H1 (cell line): ENCODE measurements at regions not wholly inside any gene's neighbourhood (a gene's known extent, or its start where the extent isn't known, plus 50 kb on each side); places are given as distances from the start of the nearest gene placed in this dataset.

ENCODE experiments used
- CTCF ChIA-PET: fragments of 300-600 bp; sonication (Branson Sonifier 250); formaldehyde crosslinking; loops from one replicate; lab custom pipeline; 2021; ENCODE audit not compliant: partially characterized antibody; lab: Charles Lee
- POLR2A ChIA-PET: fragments of 300-600 bp; sonication (Branson Sonifier 250); formaldehyde crosslinking; loops from one replicate; lab custom pipeline; 2021; ENCODE audit warnings: inconsistent platforms; ENCODE audit not compliant: partially characterized antibody; lab: Charles Lee
- DNase-seq, 2 experiments: peaks; one replicate each; pipeline versions ENCODE4 v3.0.0 to v3.0.0-alpha.2; 2010 to 2022; ENCODE audit warnings: low spot score in 2 of 2, low read depth in 1 of 2, mixed read lengths in 1 of 2
- FAIRE-seq: peaks from 2 replicates; lab custom pipeline; 2011; peaks lifted over from hg19 to GRCh38; lab: Jason Lieb, UNC
- H2AFZ ChIP-seq: 2 replicates; pipeline ENCODE4 v1.8.1; 2012; ENCODE audit warnings: low read length, inconsistent platforms
- H2AK5ac ChIP-seq: 2 replicates; pipeline ENCODE4 v1.6.1; 2013; ENCODE audit warnings: low read depth, low read length
- H2BK120ac ChIP-seq: replicated peaks from 2 replicates; pipeline ENCODE3; 2013; ENCODE audit warnings: low read depth, low read length, inconsistent platforms
- H2BK12ac ChIP-seq: 2 replicates; pipeline ENCODE4 v1.6.1; 2013; ENCODE audit warnings: low read depth, low read length
- H2BK15ac ChIP-seq: 2 replicates; pipeline ENCODE4 v1.6.1; 2013; ENCODE audit warnings: low read length
- H2BK20ac ChIP-seq: 2 replicates; pipeline ENCODE4 v1.6.1; 2013; ENCODE audit warnings: low read length
- H2BK5ac ChIP-seq: 2 replicates; pipeline ENCODE4 v1.6.1; 2013; ENCODE audit warnings: low read depth, low read length
- H3K14ac ChIP-seq: 2 replicates; pipeline ENCODE4 v1.6.1; 2013; ENCODE audit warnings: inconsistent platforms; ENCODE audit not compliant: insufficient read length
- H3K18ac ChIP-seq: 2 replicates; pipeline ENCODE4 v1.6.1; 2013; ENCODE audit warnings: low read length; ENCODE audit errors: extremely low read depth
- H3K23ac ChIP-seq: 2 replicates; pipeline ENCODE4 v1.6.1; 2013; ENCODE audit warnings: inconsistent platforms; ENCODE audit not compliant: insufficient read length
- H3K23me2 ChIP-seq: 2 replicates; pipeline ENCODE4 v1.6.1; 2013; ENCODE audit warnings: low read depth, low read length
- H3K27ac ChIP-seq: 2 replicates; pipeline ENCODE4 v1.6.1; 2011; ENCODE audit warnings: low read depth, low read length, inconsistent platforms
- H3K27me3 ChIP-seq, 4 experiments: replicated peaks in 1 of 4; 1 replicate in 1 of 4; 2 replicates in 3 of 4; pipeline versions ENCODE4 v1.6.1 to v1.8.1; 2011 to 2013; ENCODE audit warnings: low read length in 3 of 4, mild to moderate bottlenecking in 3 of 4, inconsistent platforms in 2 of 4, mixed read lengths in 2 of 4, moderate library complexity in 1 of 4; ENCODE audit not compliant: control insufficient read depth in 3 of 4, insufficient read depth in 3 of 4; ENCODE audit errors: extremely low read depth in 1 of 4
- H3K36me3 ChIP-seq, 4 experiments: 2 replicates each; pipeline versions ENCODE4 v1.6.1 to v1.8.1; 2011 to 2013; ENCODE audit warnings: mild to moderate bottlenecking in 4 of 4, low read length in 3 of 4, moderate library complexity in 2 of 4, control low read depth in 1 of 4, inconsistent platforms in 1 of 4; ENCODE audit not compliant: insufficient read depth in 4 of 4, control insufficient read depth in 2 of 4
- H3K4ac ChIP-seq: replicated peaks from 2 replicates; pipeline ENCODE3; 2013; ENCODE audit warnings: low read length, low read depth, mixed read lengths, inconsistent platforms; ENCODE audit not compliant: insufficient read length
- H3K4me1 ChIP-seq, 4 experiments: replicated peaks in 1 of 4; 1 replicate in 1 of 4; 2 replicates in 3 of 4; pipeline versions ENCODE4 v1.6.1 to v1.8.1; 2011 to 2013; ENCODE audit warnings: low read length in 3 of 4, inconsistent platforms in 2 of 4, mixed read lengths in 1 of 4; ENCODE audit not compliant: insufficient read depth in 4 of 4, control insufficient read depth in 3 of 4
- H3K4me2 ChIP-seq, 2 experiments: 2 replicates each; pipeline versions ENCODE4 v1.6.1 to v1.8.1; 2011 to 2013; ENCODE audit warnings: low read depth in 2 of 2, low read length in 2 of 2, control low read depth in 1 of 2, inconsistent platforms in 1 of 2, mild to moderate bottlenecking in 1 of 2; ENCODE audit not compliant: insufficient read depth in 1 of 2
- H3K4me3 ChIP-seq, 4 experiments: fragments of 200-600, 300-600 bp in 1 of 4; sonication (generic), shearing (Covaris generic), sonication (Bioruptor Twin) in 1 of 4; 2 replicates each; pipeline versions ENCODE4 v1.5.1 to v1.8.1; 2011 to 2016; ENCODE audit warnings: low read length in 4 of 4, low read depth in 3 of 4, control low read depth in 2 of 4, inconsistent platforms in 2 of 4, mild to moderate bottlenecking in 2 of 4, mixed read lengths in 1 of 4, moderate library complexity in 1 of 4; ENCODE audit not compliant: insufficient read depth in 2 of 4; ENCODE audit errors: extremely low read depth in 1 of 4
- H3K56ac ChIP-seq: replicated peaks from 2 replicates; pipeline ENCODE3; 2013; ENCODE audit warnings: low read depth, mild to moderate bottlenecking, mixed read lengths, low read length, inconsistent platforms; ENCODE audit not compliant: insufficient read length
- H3K79me1 ChIP-seq: 2 replicates; pipeline ENCODE4 v1.6.1; 2013; ENCODE audit warnings: low read depth, low read length, control low read depth
- H3K79me2 ChIP-seq, 2 experiments: 2 replicates each; pipeline versions ENCODE4 v1.6.1 to v1.8.1; 2012 to 2013; ENCODE audit warnings: low read length in 2 of 2, mild to moderate bottlenecking in 2 of 2, inconsistent platforms in 1 of 2; ENCODE audit not compliant: insufficient read depth in 2 of 2, control insufficient read depth in 1 of 2
- H3K9ac ChIP-seq, 4 experiments: replicated peaks in 1 of 4; 1 replicate in 1 of 4; 2 replicates in 3 of 4; pipeline versions ENCODE4 v1.6.1 to v1.8.1; 2011 to 2013; ENCODE audit warnings: low read depth in 3 of 4, low read length in 3 of 4, control low read depth in 2 of 4, mild to moderate bottlenecking in 2 of 4, moderate library complexity in 2 of 4, inconsistent platforms in 1 of 4; ENCODE audit errors: extremely low read depth in 1 of 4
- H3K9me3 ChIP-seq, 2 experiments: 2 replicates each; pipeline versions ENCODE4 v1.6.1 to v1.8.1; 2012 to 2013; ENCODE audit warnings: mild to moderate bottlenecking in 2 of 2, moderate library complexity in 2 of 2, control low read depth in 1 of 2, inconsistent platforms in 1 of 2, low read depth in 1 of 2, low read length in 1 of 2, mixed read lengths in 1 of 2; ENCODE audit not compliant: insufficient read depth in 2 of 2
- H4K20me1 ChIP-seq, 2 experiments: replicated peaks in 1 of 2; 2 replicates each; pipeline versions ENCODE3 to v1.8.1; 2011 to 2013; ENCODE audit warnings: inconsistent platforms in 2 of 2, low read length in 2 of 2, mild to moderate bottlenecking in 1 of 2; ENCODE audit not compliant: insufficient read depth in 2 of 2, control insufficient read depth in 1 of 2
- H4K5ac ChIP-seq: 2 replicates; pipeline ENCODE4 v1.6.1; 2013; ENCODE audit warnings: low read length, low read depth, mixed read lengths, inconsistent platforms; ENCODE audit not compliant: insufficient read length
- H4K8ac ChIP-seq: 2 replicates; pipeline ENCODE4 v1.8.0; 2013; ENCODE audit warnings: mild to moderate bottlenecking, moderate library complexity, low read length, inconsistent platforms; ENCODE audit not compliant: insufficient read depth; ENCODE audit errors: extremely low read depth
- H4K91ac ChIP-seq: replicated peaks from 2 replicates; pipeline ENCODE3; 2013; ENCODE audit warnings: low read length, mixed read lengths, inconsistent platforms; ENCODE audit not compliant: insufficient read length
- ATF2 ChIP-seq: IDR thresholded peaks from 2 replicates; pipeline ENCODE4 v1.6.1; 2012; ENCODE audit warnings: low read length, inconsistent platforms
- CBX5 ChIP-seq: fragments of 300-800, 300-1000 bp; sonication (generic); IDR thresholded peaks from 2 replicates; pipeline ENCODE4 v1.7.1; 2016; ENCODE audit warnings: antibody characterized with exemption, low read length, low read depth
- CREB1 ChIP-seq: IDR thresholded peaks from 2 replicates; pipeline ENCODE4 v1.6.1; 2012; ENCODE audit warnings: inconsistent platforms
- GABPA ChIP-seq: IDR thresholded peaks from 2 replicates; pipeline ENCODE4 v1.6.1; 2011; ENCODE audit warnings: mild to moderate bottlenecking, low read length, moderate library complexity, borderline replicate concordance; ENCODE audit not compliant: insufficient read depth
- HDAC6 ChIP-seq: IDR thresholded peaks from one replicate; pipeline ENCODE4 v1.7.1; 2012; ENCODE audit warnings: low read depth, mild to moderate bottlenecking, inconsistent platforms, low read length, moderate library complexity
- JUN ChIP-seq: IDR thresholded peaks from 2 replicates; pipeline ENCODE4 v1.6.1; 2011; ENCODE audit warnings: low read depth, mild to moderate bottlenecking, improper control_type of control experiment, low read length
- POLR2AphosphoS5 ChIP-seq: IDR thresholded peaks from 2 replicates; pipeline ENCODE4 v1.6.1; 2011; ENCODE audit warnings: low read depth, low read length
- POU5F1 ChIP-seq: IDR thresholded peaks from 2 replicates; pipeline ENCODE4 v1.6.1; 2011; ENCODE audit warnings: low read depth, mild to moderate bottlenecking, low read length, moderate library complexity
- RNF2 ChIP-seq: fragments of 200-900, 300-1000 bp; sonication (generic); IDR thresholded peaks from 2 replicates; pipeline ENCODE4 v1.7.1; 2016; ENCODE audit warnings: borderline replicate concordance, low read depth, mild to moderate bottlenecking, antibody characterized with exemption, low read length; ENCODE audit not compliant: poor library complexity, severe bottlenecking; ENCODE audit errors: missing control alignments
- RXRA ChIP-seq: IDR thresholded peaks from 2 replicates; pipeline ENCODE4 v1.6.1; 2011; ENCODE audit warnings: low read depth, mild to moderate bottlenecking, low read length, moderate library complexity; ENCODE audit not compliant: insufficient read depth
- SIRT6 ChIP-seq: IDR thresholded peaks from one replicate; pipeline ENCODE4 v1.7.1; 2012; ENCODE audit warnings: low read length, inconsistent platforms
- SP4 ChIP-seq: IDR thresholded peaks from 2 replicates; pipeline ENCODE4 v1.6.1; 2012; ENCODE audit warnings: low read length, inconsistent platforms
- YY1 ChIP-seq: IDR thresholded peaks from 2 replicates; pipeline ENCODE4 v1.6.1; 2011; ENCODE audit warnings: low read depth, mild to moderate bottlenecking, low read length
- WGBS, 2 experiments: shearing (Covaris generic) in 1 of 2; methylation state at CpG; one replicate each; pipeline versions ENCODE4 v1.1.6 to v1.1.7; 2013 to 2015; ENCODE audit warnings: low lambda C conversion rate in 2 of 2, mixed read lengths in 2 of 2, inconsistent platforms in 1 of 2, low coverage in 1 of 2, missing lambda C conversion rate in 1 of 2; ENCODE audit not compliant: insufficient replicate concordance in 2 of 2, insufficient coverage in 1 of 2, insufficient read length in 1 of 2; ENCODE audit errors: extremely low coverage in 1 of 2, missing lambda C conversion rate in 1 of 2; 5-methylcytosine and 5-hydroxymethylcytosine counted together

- Histone ChIP-seq H3K56ac (no peak overlapping the region), H3K27me3 (no peaks in the 10 kb centered on the region), H3K18ac (no peak overlapping the region), H2BK20ac (peak overlapping the region; percentile 40; the same call in 1 of the 2 replicates), H2BK12ac (no peak overlapping the region), H2AK5ac (no peak overlapping the region; the same call in 1 of the 2 replicates), H4K20me1 (no peaks in the 10 kb centered on the region), H3K79me1 (no peaks in the 10 kb centered on the region), H3K4me2 (no peak overlapping the region), H3K36me3 (peaks cover 0 to 2% (median under 1%) of the 10 kb centered on the region in 4 experiments; a peak in 1 of 8 replicates), H3K23ac (no peak overlapping the region), H3K4me1 (peaks cover 0 to 14% (median 5%) of the 10 kb centered on the region in 4 experiments; a peak in 6 of 7 replicates), H4K5ac (no peak overlapping the region), H4K8ac (no peak overlapping the region), H3K79me2 (peaks cover 0 to 14% of the 10 kb centered on the region in 2 experiments; a peak in 2 of 4 replicates), H3K9ac (no peak overlapping the region), H3K27ac (no peak overlapping the region), H2BK15ac (no peak overlapping the region), H3K9me3 (no peaks in the 10 kb centered on the region), H2AFZ (no peak overlapping the region), H2BK5ac (no peak overlapping the region), H3K4ac (no peak overlapping the region), H2BK120ac (no peak overlapping the region), H3K14ac (no peak overlapping the region), H3K4me3 (no peak overlapping the region), H3K23me2 (no peaks in the 10 kb centered on the region; the same call in 1 of the 2 replicates), H4K91ac (no peak overlapping the region)
- CTCF ChIA-PET, result no interaction called here
- WGBS, 2 experiments, result 79% methylated on average over 1 of the region's 1 CpG; no CpG with 5 or more reads in 1 of the 2 experiments
- POLR2A ChIA-PET, result interaction anchor here (3.4 kb wide), 1 partner anchor 12 kb away, joined by 18 read pairs; no protein-coding TSS in a partner anchor
- DNase-seq (no peak), FAIRE-seq (peak; percentile 77)
- TF ChIP-seq POLR2AphosphoS5, result no peak
- TF ChIP-seq POU5F1, result no peak
- TF ChIP-seq HDAC6, result no peak
- no peak for TF ChIP-seq SIRT6
- no peak for TF ChIP-seq RXRA
- no peak for TF ChIP-seq CREB1
- TF ChIP-seq ATF2, result no peak
- TF ChIP-seq YY1, result no peak
- TF ChIP-seq CBX5, result no peak
- no peak for TF ChIP-seq GABPA
- no peak for TF ChIP-seq JUN
- TF ChIP-seq SP4, result no peak
- no peak for TF ChIP-seq RNF2
Observed at GRCh38 chrX:122219226-122219625, 964.9 kb upstream of the GRIA3 start.
